ENCODE measurements at regions not wholly inside any gene's neighbourhood (a gene's known extent, or its start where the extent isn't known, plus 50 kb on each side); places are given as distances from the start of the nearest gene placed in this dataset.

GRCh38 chr9:13493697-13494096 is 214.2 kb upstream of the MPDZ start:
- Histone ChIP-seq H3K27ac (no peak overlapping the region), H3K36me3 (no peaks in the 10 kb centered on the region)

GRCh38 chr9:13491493-13492424 is 212.3 kb upstream of the MPDZ start:
- TF ChIP-seq POLR2A (IDR thresholded peaks at IDR 0.05) = no peak
- TF ChIP-seq CTCF (IDR thresholded peaks at IDR 0.05) = no peak
- Histone ChIP-seq H3K36me3 (no peaks in the 10 kb centered on the region), H3K27ac (no peak overlapping the region), H3K9me3 (no peaks in the 10 kb centered on the region), H3K4me1 (peaks cover 7% of the 10 kb centered on the region), H3K27me3 (no peaks in the 10 kb centered on the region), H3K4me3 (no peak overlapping the region)
- DNase-seq (ENCODE audit: extremely low spot score in 2 of 2) = no peak
- intact Hi-C loops (cut with DNase I) = no loop called here

More at GRCh38 chr9:13493697-13494096, 214.2 kb upstream of the MPDZ start:
- Histone ChIP-seq H3K27me3 (no peaks in the 10 kb centered on the region), H3K4me3 (no peak overlapping the region), H3K9me3 (no peaks in the 10 kb centered on the region), H3K4me1 (peaks cover 7% of the 10 kb centered on the region)
- intact Hi-C loops (cut with DNase I) = no loop called here
- no peak for TF ChIP-seq POLR2A (IDR thresholded peaks at IDR 0.05)
- TF ChIP-seq POLR2AphosphoS5 (IDR thresholded peaks at IDR 0.05; ENCODE audit: insufficient read depth in 1 of 2, low read depth in 1 of 2) = no peak
- TF ChIP-seq CTCF (IDR thresholded peaks at IDR 0.05) = no peak
- DNase-seq (ENCODE audit: extremely low spot score in 2 of 2) = no peak

- TF ChIP-seq POLR2AphosphoS5 (IDR thresholded peaks at IDR 0.05; ENCODE audit: insufficient read depth in 1 of 2, low read depth in 1 of 2) = no peak
- no peak for TF ChIP-seq CTCF (IDR thresholded peaks at IDR 0.05)
- no peak for TF ChIP-seq POLR2A (IDR thresholded peaks at IDR 0.05)
- DNase-seq (ENCODE audit: extremely low spot score in 2 of 2) = no peak
- H3K9me3 ChIP-seq = no peaks in the 10 kb centered on the region
- no peaks in the 10 kb centered on the region for H3K27me3 ChIP-seq
- no peaks in the 10 kb centered on the region for H3K36me3 ChIP-seq
- intact Hi-C loops (cut with DNase I) = no loop called here
- H3K4me1 ChIP-seq = peaks cover 7% of the 10 kb centered on the region
- no peak overlapping the region for H3K27ac ChIP-seq
- no peak overlapping the region for H3K4me3 ChIP-seq
Measured at GRCh38 chr9:13491138-13491492, 211.6 kb upstream of the MPDZ start.

DNA sequence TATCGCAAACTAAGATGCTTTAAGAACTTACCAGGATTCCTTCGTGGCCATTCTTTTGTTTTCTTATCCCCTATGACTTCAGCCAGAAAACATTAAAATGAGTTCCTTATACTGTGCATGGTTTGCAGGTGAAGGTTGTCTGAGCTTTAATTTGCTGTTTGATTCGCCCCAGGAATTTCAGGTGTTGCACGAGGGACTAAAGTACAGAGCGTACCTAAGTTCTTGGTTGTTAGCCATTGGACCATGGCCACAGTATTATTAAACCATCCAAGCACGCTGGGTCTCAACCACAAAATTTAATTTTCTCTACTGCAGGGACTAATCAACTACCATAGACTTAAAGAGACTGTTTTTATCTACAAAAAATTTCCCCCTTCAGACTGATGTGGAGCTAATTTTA is 208.4 kb upstream of the MPDZ start:
- Histone ChIP-seq H3K27ac (no peak overlapping the region), H3K27me3 (no peaks in the 10 kb centered on the region), H3K9me3 (no peaks in the 10 kb centered on the region), H3K36me3 (no peaks in the 10 kb centered on the region), H3K4me3 (no peak overlapping the region), H3K4me1 (peaks cover 16% of the 10 kb centered on the region)
- no peak for TF ChIP-seq POLR2A (IDR thresholded peaks at IDR 0.05)
- intact Hi-C loops (cut with DNase I) = loop anchor here (5.0 kb wide), 1 partner anchor 219 kb away; no protein-coding TSS in a partner anchor
- no peak for DNase-seq (ENCODE audit: extremely low spot score in 2 of 2)

GRCh38 chr9:13487498-13487897 is 208.0 kb upstream of the MPDZ start:
- TF ChIP-seq POLR2A (IDR thresholded peaks at IDR 0.05) (no peak), POLR2AphosphoS5 (IDR thresholded peaks at IDR 0.05; ENCODE audit: insufficient read depth in 1 of 2, low read depth in 1 of 2) (no peak), CTCF (IDR thresholded peaks at IDR 0.05) (no peak)
- no peak for DNase-seq (ENCODE audit: extremely low spot score in 2 of 2)
- H3K36me3 ChIP-seq = no peaks in the 10 kb centered on the region
- H3K4me3 ChIP-seq = no peak overlapping the region
- intact Hi-C loops (cut with DNase I) = loop anchor here (5.0 kb wide), 1 partner anchor 220 kb away; no protein-coding TSS in a partner anchor
- no peaks in the 10 kb centered on the region for H3K27me3 ChIP-seq
- peaks cover 16% of the 10 kb centered on the region for H3K4me1 ChIP-seq
- H3K27ac ChIP-seq = no peak overlapping the region
- no peaks in the 10 kb centered on the region for H3K9me3 ChIP-seq

Data from vagina (tissue), 2 donors.